Brain pericyte (primary cell): ENCODE measurements at regions not wholly inside any gene's neighbourhood (a gene's known extent, or its start where the extent isn't known, plus 50 kb on each side); places are given as distances from the start of the nearest gene placed in this dataset.
A peak's percentile ranks its signal among the peaks of the same experiment; 100 is the strongest.
"Not testable (repeated sequence)": the region's sequence is repeated elsewhere in the genome, so short reads cannot be mapped to it uniquely, and the experiment has no call there.

Source experiments
- DNase-seq: peaks from one replicate; pipeline ENCODE4 v3.0.0-alpha.2; 2012; ENCODE audit warnings: low read depth, low spot score

- not testable (repeated sequence) for DNase-seq
Measured at GRCh38 chr5:82434696-82435660, 156.8 kb upstream of the RPS23 start.

- DNase-seq: no peak
Measured at GRCh38 chr5:82426464-82427154, 148.5 kb upstream of the RPS23 start.

- DNase-seq: no peak
Measured at GRCh38 chr5:82425591-82425990, 147.4 kb upstream of the RPS23 start.

- DNase-seq: no peak
Measured at GRCh38 chr5:82424211-82424610, 146.1 kb upstream of the RPS23 start.

- DNase-seq: no peak
Measured at GRCh38 chr5:82422751-82423181, 144.6 kb upstream of the RPS23 start.

GRCh38 chr5:82422001-82422740 lies 144.0 kb upstream of the RPS23 start:
- DNase-seq: no peak

- no peak for DNase-seq
Measured at GRCh38 chr5:82421119-82421518, 143.0 kb upstream of the RPS23 start.

GRCh38 chr5:82420524-82420923 lies 142.4 kb upstream of the RPS23 start:
- DNase-seq: not testable (repeated sequence)

GRCh38 chr5:82419559-82420332 lies 141.6 kb upstream of the RPS23 start:
- DNase-seq: no peak

GRCh38 chr5:82418608-82418950 lies 140.4 kb upstream of the RPS23 start:
- no peak for DNase-seq

GRCh38 chr5:82417776-82418607 lies 139.8 kb upstream of the RPS23 start:
- DNase-seq: no peak

- no peak for DNase-seq
Measured at GRCh38 chr5:82416512-82416911, 138.4 kb upstream of the RPS23 start.

- DNase-seq: no peak
Measured at GRCh38 chr5:82414041-82414388, 135.9 kb upstream of the RPS23 start.

GRCh38 chr5:82413302-82414040 lies 135.3 kb upstream of the RPS23 start:
- DNase-seq: no peak

GRCh38 chr5:82408033-82408432 lies 129.9 kb upstream of the RPS23 start:
- no peak for DNase-seq

- peak; percentile 53 for DNase-seq
Measured at GRCh38 chr5:82406205-82406773, 128.1 kb upstream of the RPS23 start.

- DNase-seq: peak; percentile 81
Measured at GRCh38 chr5:82405618-82406204, 127.6 kb upstream of the RPS23 start.

- DNase-seq: no peak
Measured at GRCh38 chr5:82405161-82405560, 127.0 kb upstream of the RPS23 start.

- no peak for DNase-seq
Measured at GRCh38 chr5:82404382-82404945, 126.3 kb upstream of the RPS23 start.
